OCI-LY7 (cell line): ENCODE measurements at regions not wholly inside any gene's neighbourhood (a gene's known extent, or its start where the extent isn't known, plus 50 kb on each side); places are given as distances from the start of the nearest gene placed in this dataset.

ENCODE experiments used
- BruUV-seq: library from RNA; stranded (reverse); fragments of 400-500 nt; replicated peaks from 2 replicates; lab custom pipeline; 2021; lab: Mats Ljungman, UMichigan
- CTCF ChIA-PET: fragments of 300-600 bp; sonication (Branson Sonifier 250); formaldehyde crosslinking; loops from one replicate; lab custom pipeline; 2022; ENCODE audit warnings: antibody characterized with exemption; ENCODE audit not compliant: unreplicated experiment; lab: Charles Lee
- POLR2A ChIA-PET: fragments of 300-600 bp; sonication (Branson Sonifier 250); formaldehyde crosslinking; loops from one replicate; lab custom pipeline; 2022; ENCODE audit warnings: antibody characterized with exemption; lab: Charles Lee
- DNase-seq: peaks from one replicate; pipeline ENCODE4 v3.0.0-alpha.2; 2015; ENCODE audit warnings: low spot score
- H2AFZ ChIP-seq: fragments of 200-600 bp; sonication (generic), shearing (Covaris generic); 2 replicates; pipeline ENCODE4 v1.6.1; 2014; ENCODE audit warnings: mild to moderate bottlenecking, antibody characterized with exemption, low read length, moderate library complexity
- H3K27ac ChIP-seq: fragments of 200-600 bp; sonication (generic); 2 replicates; pipeline ENCODE4 v1.5.1; 2014; ENCODE audit warnings: mixed run types, low read depth, mild to moderate bottlenecking, moderate library complexity, low read length, inconsistent platforms; ENCODE audit not compliant: poor library complexity, severe bottlenecking
- H3K36me3 ChIP-seq: fragments of 200-600 bp; sonication (generic); 2 replicates; pipeline ENCODE4 v1.6.1; 2014; ENCODE audit warnings: mild to moderate bottlenecking, antibody characterized with exemption, low read length, moderate library complexity, mixed read lengths; ENCODE audit not compliant: insufficient read depth
- H3K4me1 ChIP-seq: fragments of 200-600 bp; sonication (generic); 2 replicates; pipeline ENCODE4 v1.5.1; 2014; ENCODE audit warnings: mild to moderate bottlenecking, low read length; ENCODE audit not compliant: insufficient read depth, poor library complexity, severe bottlenecking
- H3K4me2 ChIP-seq: fragments of 200-600 bp; sonication (generic); 2 replicates; pipeline ENCODE4 v1.6.1; 2014; ENCODE audit warnings: mild to moderate bottlenecking, low read length
- H3K4me3 ChIP-seq: fragments of 200-600 bp; sonication (generic); 2 replicates; pipeline ENCODE4 v1.5.1; 2014; ENCODE audit warnings: mild to moderate bottlenecking, low read depth, low read length; ENCODE audit not compliant: poor library complexity, severe bottlenecking
- H3K79me2 ChIP-seq: fragments of 200-600 bp; sonication (generic); 2 replicates; pipeline ENCODE4 v1.6.1; 2016; ENCODE audit warnings: low read depth, mild to moderate bottlenecking, low read length, moderate library complexity, mixed read lengths; ENCODE audit not compliant: insufficient read depth
- H3K9me2 ChIP-seq: fragments of 200-600 bp; sonication (generic); 2 replicates; pipeline ENCODE4 v1.6.1; 2016; ENCODE audit warnings: mild to moderate bottlenecking, low read length, mixed read lengths; ENCODE audit not compliant: insufficient read depth
- H3K9me3 ChIP-seq: fragments of 200-600 bp; sonication (generic); 2 replicates; pipeline ENCODE4 v1.6.1; 2014; ENCODE audit warnings: mild to moderate bottlenecking, mixed run types, low read length, mixed read lengths
- H4K20me1 ChIP-seq: fragments of 200-600 bp; sonication (generic); 2 replicates; pipeline ENCODE4 v1.6.1; 2014; ENCODE audit warnings: mild to moderate bottlenecking, antibody characterized with exemption, low read length, moderate library complexity, mixed read lengths; ENCODE audit not compliant: insufficient read depth
- EZH2phosphoT487 ChIP-seq: fragments of 200-600 bp; sonication (generic); IDR thresholded peaks from 2 replicates; pipeline ENCODE4 v1.6.1; 2018; ENCODE audit warnings: low read depth, borderline replicate concordance, mild to moderate bottlenecking, mixed run types, antibody characterized with exemption, low read length, moderate library complexity, mixed read lengths
- intact Hi-C: fragments of 100-400 bp; cut with micrococcal nuclease; formaldehyde crosslinking; loops from one replicate; pipeline ENCODE4 v1.10.0; 2022; ENCODE audit not compliant: unreplicated experiment
- TF ChIP-seq, protein P1 (sequence below): fragments of 200-600 bp; sonication (generic); conservative IDR thresholded peaks from 2 replicates; pipeline ENCODE4 v1.5.1; 2014; ENCODE audit warnings: mild to moderate bottlenecking, antibody characterized with exemption, low read length, moderate library complexity, mixed read lengths

DNA sequence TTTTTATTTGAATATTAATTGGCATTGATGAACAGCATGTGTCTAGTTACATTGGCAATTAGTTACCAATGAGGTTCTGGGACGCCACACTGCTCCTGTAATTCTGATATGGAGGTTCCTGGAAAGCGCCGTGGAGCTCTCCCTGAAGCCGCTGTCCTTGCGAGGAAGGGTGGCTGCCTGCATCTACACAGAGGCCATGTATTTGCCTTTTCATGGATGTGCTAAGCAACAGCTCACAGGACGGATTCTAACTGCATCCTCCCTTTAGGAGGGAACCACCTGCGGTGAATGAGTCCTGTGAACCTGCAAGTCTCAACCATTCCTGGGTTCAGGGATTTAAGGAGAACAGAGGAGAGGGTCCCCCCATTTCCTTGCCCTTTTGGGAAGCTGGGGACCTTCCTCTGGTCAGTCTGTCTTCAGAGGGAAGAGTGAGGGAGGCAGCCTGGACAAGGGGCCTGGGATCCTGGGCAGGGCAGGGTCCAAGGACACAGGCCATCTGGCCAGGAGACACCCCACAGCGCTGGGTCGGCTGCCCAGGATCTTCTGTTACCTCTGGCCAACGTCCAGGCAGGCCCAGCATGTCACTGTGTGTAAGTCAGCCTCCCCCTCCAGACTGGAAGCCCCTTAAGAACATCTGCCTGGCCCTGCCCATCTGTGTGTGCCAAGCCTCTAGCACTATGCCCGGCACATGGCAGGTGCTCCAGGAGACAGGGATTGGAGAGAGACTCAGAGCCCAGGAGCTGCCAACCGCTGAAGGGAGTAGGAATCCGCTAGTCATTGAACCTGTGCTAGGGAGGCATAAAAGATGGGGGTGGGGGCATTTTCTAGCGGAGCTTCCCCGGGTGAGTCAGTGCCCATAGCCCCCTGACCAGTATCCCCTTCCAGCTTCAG lies 314.1 kb upstream of the TNRC6C start:
- ChIA-PET CTCF (no interaction called here), POLR2A (interaction anchor here (0.6 kb wide), 2 partner anchors 440 to 498 kb away, joined by 4 to 5 read pairs; no protein-coding TSS in a partner anchor)
- no peak overlapping the region for H3K4me3 ChIP-seq

DNA sequence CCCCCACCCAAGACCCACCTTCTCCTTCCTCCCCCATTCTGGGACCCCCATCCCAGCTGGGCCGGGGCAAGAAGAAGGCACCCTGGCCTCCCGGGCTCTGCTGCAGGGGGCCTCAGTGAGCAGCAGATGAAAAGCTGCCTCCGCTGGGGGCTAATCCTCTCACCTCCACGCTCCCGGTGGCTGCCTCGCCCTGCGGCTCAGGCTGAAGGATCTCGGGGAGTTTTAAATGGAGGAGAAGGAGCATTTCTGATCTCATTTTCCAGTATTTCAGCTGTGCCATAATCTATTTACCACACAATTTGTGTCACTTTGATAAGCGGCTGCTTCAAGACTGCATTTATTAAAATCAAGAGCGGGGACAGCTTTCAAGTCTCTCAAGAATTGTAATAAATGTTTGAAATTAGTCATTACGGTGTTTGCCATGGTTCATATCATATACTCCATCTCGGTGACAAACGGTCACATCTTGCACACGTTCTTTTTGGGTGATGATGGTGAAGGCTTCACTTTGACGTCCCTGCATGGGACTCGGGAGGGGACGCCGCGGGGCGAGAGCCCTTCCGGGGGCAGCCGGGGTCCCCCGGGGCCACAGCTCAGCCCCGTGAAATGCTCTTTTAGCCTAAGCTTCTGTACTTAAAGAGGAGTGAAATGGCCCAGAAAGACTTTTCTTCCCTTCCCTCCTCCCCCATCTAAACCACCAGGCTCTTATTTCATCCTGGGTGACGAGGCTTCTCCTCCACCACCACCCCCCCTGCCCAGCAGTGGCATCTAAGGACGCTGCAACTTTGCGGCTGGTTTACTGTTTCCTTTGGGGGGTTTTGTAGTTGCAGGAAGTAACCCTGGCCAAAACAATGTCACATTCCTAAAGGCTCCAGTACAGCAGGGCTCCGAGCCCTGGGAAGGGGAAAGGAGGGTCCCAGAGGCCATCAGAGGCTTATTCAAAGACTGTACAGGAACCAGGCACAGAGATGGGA lies 313.1 kb upstream of the TNRC6C start:
- Histone ChIP-seq H2AFZ (no peak overlapping the region), H3K9me2 (no peaks in the 10 kb centered on the region), H3K4me3 (no peak overlapping the region), H3K27ac (no peak overlapping the region), H3K4me1 (no peaks in the 10 kb centered on the region), H3K9me3 (no peaks in the 10 kb centered on the region), H3K36me3 (no peaks in the 10 kb centered on the region), H3K4me2 (no peak overlapping the region), H3K79me2 (no peaks in the 10 kb centered on the region), H4K20me1 (no peaks in the 10 kb centered on the region)
- intact Hi-C loops: no loop called here
- BruUV-seq: no TSS peak
- no peak for DNase-seq
- no peak for TF ChIP-seq EZH2phosphoT487
- TF ChIP-seq, protein P1, sequence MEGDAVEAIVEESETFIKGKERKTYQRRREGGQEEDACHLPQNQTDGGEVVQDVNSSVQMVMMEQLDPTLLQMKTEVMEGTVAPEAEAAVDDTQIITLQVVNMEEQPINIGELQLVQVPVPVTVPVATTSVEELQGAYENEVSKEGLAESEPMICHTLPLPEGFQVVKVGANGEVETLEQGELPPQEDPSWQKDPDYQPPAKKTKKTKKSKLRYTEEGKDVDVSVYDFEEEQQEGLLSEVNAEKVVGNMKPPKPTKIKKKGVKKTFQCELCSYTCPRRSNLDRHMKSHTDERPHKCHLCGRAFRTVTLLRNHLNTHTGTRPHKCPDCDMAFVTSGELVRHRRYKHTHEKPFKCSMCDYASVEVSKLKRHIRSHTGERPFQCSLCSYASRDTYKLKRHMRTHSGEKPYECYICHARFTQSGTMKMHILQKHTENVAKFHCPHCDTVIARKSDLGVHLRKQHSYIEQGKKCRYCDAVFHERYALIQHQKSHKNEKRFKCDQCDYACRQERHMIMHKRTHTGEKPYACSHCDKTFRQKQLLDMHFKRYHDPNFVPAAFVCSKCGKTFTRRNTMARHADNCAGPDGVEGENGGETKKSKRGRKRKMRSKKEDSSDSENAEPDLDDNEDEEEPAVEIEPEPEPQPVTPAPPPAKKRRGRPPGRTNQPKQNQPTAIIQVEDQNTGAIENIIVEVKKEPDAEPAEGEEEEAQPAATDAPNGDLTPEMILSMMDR: peak; percentile 36; the same call in 1 of the 2 replicates
- ChIA-PET CTCF (no interaction called here), POLR2A (interaction anchor here (0.6 kb wide), 1 partner anchor 440 kb away, joined by 5 read pairs; no protein-coding TSS in a partner anchor)

More for the DNA sequence above, 314.1 kb upstream of the TNRC6C start:
- H3K4me2 ChIP-seq: no peak overlapping the region
- H3K9me2 ChIP-seq: no peaks in the 10 kb centered on the region
- no peaks in the 10 kb centered on the region for H4K20me1 ChIP-seq
- TF ChIP-seq, protein P1: no peak
- TF ChIP-seq EZH2phosphoT487: no peak
- BruUV-seq: no TSS peak
- H3K4me1 ChIP-seq: no peaks in the 10 kb centered on the region
- H3K79me2 ChIP-seq: no peaks in the 10 kb centered on the region
- no peak overlapping the region for H2AFZ ChIP-seq
- intact Hi-C loops: no loop called here
- H3K9me3 ChIP-seq: no peaks in the 10 kb centered on the region
- DNase-seq: no peak
- no peak overlapping the region for H3K27ac ChIP-seq
- no peaks in the 10 kb centered on the region for H3K36me3 ChIP-seq
